Limb (tissue), 2 donors: ENCODE measurements at regions not wholly inside any gene's neighbourhood (a gene's known extent, or its start where the extent isn't known, plus 50 kb on each side); places are given as distances from the start of the nearest gene placed in this dataset.

ENCODE experiments used
- DNase-seq, 2 donors: peaks; one replicate each; pipeline ENCODE4 v3.0.0-alpha.2; 2016; ENCODE audit errors: extremely low spot score in 2 of 2

- no peak for DNase-seq
Measured at GRCh38 chr10:44326474-44327030, 58.3 kb downstream of the CXCL12 start.

- no peak for DNase-seq
Measured at GRCh38 chr10:44325596-44326307, 59.1 kb downstream of the CXCL12 start.

GRCh38 chr10:44325157-44325556 lies 59.7 kb downstream of the CXCL12 start:
- no peak for DNase-seq

- no peak for DNase-seq
Measured at GRCh38 chr10:44323838-44324237, 61.1 kb downstream of the CXCL12 start.

- DNase-seq, result no peak
Measured at GRCh38 chr10:44322137-44322536, 62.8 kb downstream of the CXCL12 start.

GRCh38 chr10:44320756-44321155 lies 64.1 kb downstream of the CXCL12 start:
- no peak for DNase-seq

GRCh38 chr10:44317856-44318255 lies 67.0 kb downstream of the CXCL12 start:
- DNase-seq, result no peak

- no peak for DNase-seq
Measured at GRCh38 chr10:44316922-44317215, 68.0 kb downstream of the CXCL12 start.

GRCh38 chr10:44316187-44316921 lies 68.5 kb downstream of the CXCL12 start:
- DNase-seq, result no peak

- no peak for DNase-seq
Measured at GRCh38 chr10:44314802-44315460, 70.0 kb downstream of the CXCL12 start.

GRCh38 chr10:44313761-44314165 lies 71.1 kb downstream of the CXCL12 start:
- DNase-seq, result no peak

GRCh38 chr10:44312401-44312800 lies 72.5 kb downstream of the CXCL12 start:
- DNase-seq, result no peak

GRCh38 chr10:44311563-44312051 lies 73.3 kb downstream of the CXCL12 start:
- DNase-seq, result no peak

GRCh38 chr10:44310762-44311562 lies 73.9 kb downstream of the CXCL12 start:
- peak; percentile 85 to 94 for DNase-seq

GRCh38 chr10:44309939-44310761 lies 74.7 kb downstream of the CXCL12 start:
- no peak for DNase-seq

- no peak for DNase-seq
Measured at GRCh38 chr10:44309361-44309760, 75.5 kb downstream of the CXCL12 start.

- DNase-seq, result no peak
Measured at GRCh38 chr10:44308935-44309334, 76.0 kb downstream of the CXCL12 start.

- no peak for DNase-seq
Measured at GRCh38 chr10:44307691-44308090, 77.2 kb downstream of the CXCL12 start.

- no peak for DNase-seq
Measured at GRCh38 chr10:44306762-44307161, 78.1 kb downstream of the CXCL12 start.

GRCh38 chr10:44306147-44306710 lies 78.7 kb downstream of the CXCL12 start:
- no peak for DNase-seq
